ENCODE measurements at regions not wholly inside any gene's neighbourhood (a gene's known extent, or its start where the extent isn't known, plus 50 kb on each side); places are given as distances from the start of the nearest gene placed in this dataset.

DNA sequence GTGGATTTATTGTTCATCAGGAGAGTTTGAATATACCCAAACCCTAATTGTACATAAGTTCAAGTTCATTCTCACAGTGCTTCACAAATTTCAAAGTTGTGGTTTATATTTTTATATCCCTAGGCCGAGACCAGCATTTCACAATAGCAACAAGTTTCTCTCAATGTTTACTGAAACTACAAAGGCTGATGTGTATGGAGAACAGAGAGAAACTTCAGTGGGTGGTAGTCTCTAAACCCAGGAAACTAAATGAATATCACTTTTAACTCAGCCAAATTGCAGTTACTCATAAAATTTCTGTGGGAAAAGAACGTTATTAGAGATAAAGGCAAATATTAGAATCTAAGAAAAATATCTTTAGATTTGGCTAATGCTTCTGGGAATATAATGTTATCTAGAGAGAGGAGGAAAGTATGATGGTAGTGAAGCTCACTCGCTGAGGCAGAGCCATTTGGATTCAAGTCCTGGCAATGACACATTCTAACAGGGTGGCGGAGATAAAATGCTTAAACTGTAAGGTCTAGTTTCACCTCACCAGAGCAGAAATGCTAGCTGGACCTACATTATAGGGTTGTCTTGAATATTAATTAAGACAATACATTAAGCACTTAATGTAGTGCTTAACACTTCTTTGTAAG lies 514.8 kb downstream of the EPHA3 start:
- no peaks in the 10 kb centered on the region for H3K36me3 Mint-ChIP-seq (ENCODE audit: low read depth)
- DNase-seq = no peak
- no peak overlapping the region for H3K4me3 Mint-ChIP-seq
- no peak overlapping the region for H3K27ac Mint-ChIP-seq
- H3K27me3 Mint-ChIP-seq (ENCODE audit: insufficient read depth) = no peaks in the 10 kb centered on the region
- no peak for TF ChIP-seq CTCF (IDR thresholded peaks at IDR 0.05)
- no peaks in the 10 kb centered on the region for H3K4me1 Mint-ChIP-seq (ENCODE audit: low read depth)
- H3K9me3 Mint-ChIP-seq = peaks cover 10% of the 10 kb centered on the region

GRCh38 chr3:89624494-89624893 lies 517.1 kb downstream of the EPHA3 start:
- Mint-ChIP-seq H3K27me3 (ENCODE audit: insufficient read depth) (no peaks in the 10 kb centered on the region), H3K27ac (no peak overlapping the region), H3K9me3 (peaks cover 8% of the 10 kb centered on the region), H3K36me3 (ENCODE audit: low read depth) (no peaks in the 10 kb centered on the region), H3K4me3 (no peak overlapping the region), H3K4me1 (ENCODE audit: low read depth) (no peaks in the 10 kb centered on the region)
- TF ChIP-seq CTCF (IDR thresholded peaks at IDR 0.05) = no peak
- DNase-seq = no peak

- Mint-ChIP-seq H3K27me3 (ENCODE audit: insufficient read depth) (no peaks in the 10 kb centered on the region), H3K4me1 (ENCODE audit: low read depth) (no peaks in the 10 kb centered on the region), H3K27ac (no peak overlapping the region), H3K9me3 (peaks cover 21% of the 10 kb centered on the region), H3K4me3 (no peak overlapping the region), H3K36me3 (ENCODE audit: low read depth) (no peaks in the 10 kb centered on the region; the same call in 1 of the 2 replicates)
- no peak for DNase-seq
- TF ChIP-seq CTCF (IDR thresholded peaks at IDR 0.05) = no peak
Measured at GRCh38 chr3:89625945-89626344, 518.5 kb downstream of the EPHA3 start.

- H3K36me3 Mint-ChIP-seq (ENCODE audit: low read depth) = no peaks in the 10 kb centered on the region; the same call in 1 of the 2 replicates
- H3K9me3 Mint-ChIP-seq = peaks cover 26% of the 10 kb centered on the region
- no peak for TF ChIP-seq CTCF (IDR thresholded peaks at IDR 0.05)
- H3K4me3 Mint-ChIP-seq = no peak overlapping the region
- H3K27me3 Mint-ChIP-seq (ENCODE audit: insufficient read depth) = no peaks in the 10 kb centered on the region
- no peak overlapping the region for H3K27ac Mint-ChIP-seq
- DNase-seq = no peak
- H3K4me1 Mint-ChIP-seq (ENCODE audit: low read depth) = no peaks in the 10 kb centered on the region
Measured at GRCh38 chr3:89628856-89629670, 521.6 kb downstream of the EPHA3 start.

DNA sequence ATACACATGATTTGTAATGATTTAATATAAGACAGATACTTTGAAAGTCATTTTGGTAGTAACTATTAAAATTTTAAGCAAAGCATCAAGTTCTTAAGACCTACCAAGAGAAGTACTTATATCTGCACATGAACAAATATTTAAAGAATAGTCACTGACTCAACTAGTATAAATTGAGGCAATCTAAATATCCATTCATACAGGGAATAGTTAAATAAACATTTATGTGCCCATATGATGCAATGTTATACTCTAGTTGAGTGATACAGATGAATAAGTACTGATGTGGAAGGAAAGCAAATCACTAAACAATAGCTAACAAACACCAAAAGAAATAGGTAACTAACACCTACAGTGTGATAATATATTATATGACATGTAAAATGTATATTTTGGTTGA lies 527.7 kb downstream of the EPHA3 start:
- TF ChIP-seq CTCF (IDR thresholded peaks at IDR 0.05) = no peak
- DNase-seq = no peak
- H3K4me1 Mint-ChIP-seq (ENCODE audit: low read depth) = no peaks in the 10 kb centered on the region
- H3K36me3 Mint-ChIP-seq (ENCODE audit: low read depth) = no peaks in the 10 kb centered on the region; the same call in 1 of the 2 replicates
- H3K4me3 Mint-ChIP-seq = no peak overlapping the region
- H3K27ac Mint-ChIP-seq = no peak overlapping the region
- H3K27me3 Mint-ChIP-seq (ENCODE audit: insufficient read depth) = no peaks in the 10 kb centered on the region
- peaks cover 23% of the 10 kb centered on the region for H3K9me3 Mint-ChIP-seq
